BJ (cell line): ENCODE measurements at regions not wholly inside any gene's neighbourhood (a gene's known extent, or its start where the extent isn't known, plus 50 kb on each side); places are given as distances from the start of the nearest gene placed in this dataset.

Source experiments
- CTCF ChIA-PET: fragments of 350-600 bp; formaldehyde crosslinking; extraction: SDS; loops from one replicate; lab custom pipeline; 2021; ENCODE audit warnings: antibody characterized with exemption, inconsistent platforms; lab: Yijun Ruan, JAX
- POLR2A ChIA-PET: fragments of 300-600 bp; sonication (Branson Sonifier 250); formaldehyde crosslinking; extraction: SDS; loops from one replicate; lab custom pipeline; 2021; ENCODE audit warnings: antibody characterized with exemption; lab: Charles Lee
- DNase-seq: peaks from one replicate; pipeline ENCODE4 v3.0.0-alpha.2; 2011; ENCODE audit warnings: low read depth
- H3K27me3 ChIP-seq: 2 replicates; pipeline ENCODE4 v1.6.0; 2011; ENCODE audit warnings: low read length; ENCODE audit not compliant: control insufficient read depth, insufficient read depth
- H3K36me3 ChIP-seq: 2 replicates; pipeline ENCODE4 v1.5.1; 2011; ENCODE audit warnings: low read length; ENCODE audit not compliant: control insufficient read depth, insufficient read depth
- H3K4me3 ChIP-seq: 2 replicates; pipeline ENCODE4 v1.5.1; 2011; ENCODE audit warnings: low read depth, mild to moderate bottlenecking, control low read depth, low read length
- CTCF ChIP-seq: IDR thresholded peaks from 2 replicates; pipeline ENCODE4 v1.5.1; 2011; ENCODE audit warnings: low read depth, mild to moderate bottlenecking, control low read depth, inconsistent platforms, low read length, moderate library complexity; ENCODE audit not compliant: insufficient read depth

- H3K4me3 ChIP-seq, result no peak overlapping the region
- CTCF ChIA-PET, result no interaction called here
- no peak for TF ChIP-seq CTCF
- DNase-seq, result no peak
- POLR2A ChIA-PET, result no interaction called here
- H3K27me3 ChIP-seq, result no peaks in the 10 kb centered on the region
- H3K36me3 ChIP-seq, result no peaks in the 10 kb centered on the region
Measured at GRCh38 chrY:8151561-8151960, 1185.7 kb upstream of the TSPY4 start.

GRCh38 chrY:8128578-8128977, 1208.7 kb upstream of the TSPY4 start:
- no peak for DNase-seq
- CTCF ChIA-PET, result no interaction called here
- Histone ChIP-seq H3K36me3 (no peaks in the 10 kb centered on the region), H3K4me3 (no peak overlapping the region), H3K27me3 (no peaks in the 10 kb centered on the region)
- TF ChIP-seq CTCF, result no peak
- POLR2A ChIA-PET, result no interaction called here

GRCh38 chrY:8125907-8126571, 1211.2 kb upstream of the TSPY4 start:
- H3K4me3 ChIP-seq, result no peak overlapping the region
- H3K36me3 ChIP-seq, result no peaks in the 10 kb centered on the region
- POLR2A ChIA-PET, result no interaction called here
- no peak for TF ChIP-seq CTCF
- CTCF ChIA-PET, result no interaction called here
- no peak for DNase-seq
- H3K27me3 ChIP-seq, result no peaks in the 10 kb centered on the region

- no peak for DNase-seq
- CTCF ChIA-PET, result no interaction called here
- TF ChIP-seq CTCF, result no peak
Measured at GRCh38 chrY:8121825-8122224, 1210.3 kb upstream of the AMELY start.

GRCh38 chrY:8094429-8094828, 1182.9 kb upstream of the AMELY start:
- Histone ChIP-seq H3K36me3 (no peaks in the 10 kb centered on the region), H3K27me3 (no peaks in the 10 kb centered on the region), H3K4me3 (no peak overlapping the region)
- POLR2A ChIA-PET, result no interaction called here
- DNase-seq, result no peak
- CTCF ChIA-PET, result no interaction called here
- TF ChIP-seq CTCF, result no peak

More at GRCh38 chrY:8121825-8122224, 1210.3 kb upstream of the AMELY start:
- Histone ChIP-seq H3K27me3 (no peaks in the 10 kb centered on the region), H3K4me3 (no peak overlapping the region), H3K36me3 (no peaks in the 10 kb centered on the region)
- POLR2A ChIA-PET, result no interaction called here
